Fibroblast of pulmonary artery (primary cell): ENCODE measurements at regions not wholly inside any gene's neighbourhood (a gene's known extent, or its start where the extent isn't known, plus 50 kb on each side); places are given as distances from the start of the nearest gene placed in this dataset.
"Not testable (repeated sequence)": the region's sequence is repeated elsewhere in the genome, so short reads cannot be mapped to it uniquely, and the experiment has no call there.

ENCODE experiments used
- DNase-seq: peaks from one replicate; pipeline ENCODE4 v3.0.0-alpha.2; 2010; ENCODE audit warnings: low read depth
- H3K4me3 ChIP-seq: replicated peaks from 2 replicates; pipeline ENCODE4 v1.5.1; 2011; ENCODE audit warnings: low read depth, mild to moderate bottlenecking, control low read depth, low read length, moderate library complexity
- CTCF ChIP-seq: IDR thresholded peaks from 2 replicates; pipeline ENCODE4 v1.5.1; 2011; ENCODE audit warnings: mild to moderate bottlenecking, control low read depth, low read length, inconsistent platforms; ENCODE audit errors: missing control alignments

GRCh38 chr4:40681600-40681999 is 51.9 kb upstream of the RBM47 start:
- no peak for TF ChIP-seq CTCF
- H3K4me3 ChIP-seq: no peak overlapping the region
- no peak for DNase-seq

DNA sequence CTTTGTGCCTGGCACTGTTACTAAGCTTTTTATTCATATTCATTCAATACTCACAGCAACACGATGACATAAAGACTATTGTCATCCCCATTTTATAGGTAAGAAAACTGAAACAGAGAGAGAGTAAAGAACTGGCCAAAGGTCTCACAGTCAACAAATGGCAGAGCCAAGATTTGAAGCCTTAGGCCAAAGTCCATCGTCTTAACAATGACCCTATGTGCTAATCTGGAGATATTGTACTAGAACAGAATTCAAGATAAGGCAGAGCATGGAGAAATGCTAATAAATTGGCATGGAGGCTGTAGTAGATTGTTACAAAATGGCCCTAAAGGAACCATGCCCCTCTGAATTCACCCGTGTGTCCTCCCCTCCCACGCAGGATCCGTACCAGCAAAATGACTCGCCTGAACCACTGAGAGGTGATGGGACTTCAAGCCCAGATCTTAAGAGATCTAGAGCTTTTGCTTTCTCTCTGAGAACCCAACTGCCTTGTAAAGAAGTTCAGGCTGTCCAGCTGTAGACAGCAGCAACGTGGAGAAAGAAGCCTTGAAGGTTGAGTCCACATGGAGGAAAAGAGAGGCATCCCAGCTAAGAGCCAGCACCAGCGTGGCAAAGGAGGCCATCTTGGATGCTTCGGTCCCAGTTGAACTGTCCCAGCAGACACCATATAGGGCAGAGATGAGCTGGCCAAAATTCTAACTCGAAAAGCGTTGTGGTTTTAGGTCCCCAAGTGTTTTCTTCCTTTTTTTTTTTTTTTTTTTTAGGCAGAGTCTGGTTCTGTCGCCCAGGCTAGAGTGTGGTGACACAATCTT is 52.8 kb upstream of the RBM47 start:
- no peak for TF ChIP-seq CTCF
- no peak for DNase-seq

DNA sequence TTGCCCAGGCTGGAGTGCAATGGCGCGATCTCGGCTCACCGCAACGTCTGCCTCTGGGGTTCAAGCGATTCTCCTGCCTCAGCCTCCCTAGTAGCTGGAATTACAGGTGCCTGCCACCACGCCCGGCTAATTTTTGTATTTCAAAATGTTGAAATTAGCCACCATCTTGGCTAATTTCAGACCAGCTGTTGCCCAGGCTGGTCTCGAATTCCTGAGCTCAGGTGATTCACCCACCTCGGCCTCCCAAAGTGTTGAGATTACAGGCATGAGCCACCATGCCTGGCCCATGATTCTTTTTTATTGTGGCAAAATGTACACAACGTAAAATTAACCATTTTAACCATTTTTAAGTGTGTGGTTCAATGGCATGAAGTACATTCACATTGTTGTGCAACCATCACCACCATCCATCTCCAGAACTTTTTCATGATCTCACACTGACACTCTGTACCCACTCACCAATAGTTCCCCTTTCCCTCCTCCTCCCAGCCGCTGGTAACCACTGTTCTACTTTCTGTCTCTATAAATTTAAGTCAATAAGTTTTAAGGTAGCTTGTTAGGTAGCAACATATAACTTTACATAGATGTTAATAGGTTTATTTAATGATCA is 54.0 kb upstream of the RBM47 start:
- not testable (repeated sequence) for DNase-seq, H3K4me3 ChIP-seq

More for the DNA sequence above, 52.8 kb upstream of the RBM47 start:
- no peak overlapping the region for H3K4me3 ChIP-seq

GRCh38 chr4:40684404-40684803 is 54.7 kb upstream of the RBM47 start:
- no peak for DNase-seq
- TF ChIP-seq CTCF: no peak
- no peak overlapping the region for H3K4me3 ChIP-seq

DNA sequence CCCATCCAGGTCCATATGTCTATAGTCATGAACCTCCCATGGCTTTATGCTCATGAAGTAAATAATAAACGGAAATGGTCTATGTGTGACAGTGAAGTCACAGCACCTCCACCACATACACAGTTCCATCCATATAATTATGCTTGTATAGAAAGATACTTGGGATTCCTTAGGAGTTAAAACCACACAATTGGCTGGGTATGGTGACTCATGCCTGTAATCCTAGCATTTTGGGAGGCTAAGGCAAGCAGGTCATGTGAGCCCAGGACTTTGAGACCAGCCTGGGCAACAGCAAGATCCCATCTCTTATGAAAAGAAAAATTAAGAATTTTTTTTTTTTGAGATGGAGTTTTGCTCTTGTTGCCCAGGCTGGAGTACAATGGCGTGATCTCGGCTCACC is 55.6 kb upstream of the RBM47 start:
- TF ChIP-seq CTCF: no peak
- DNase-seq: peak; percentile 48
- no peak overlapping the region for H3K4me3 ChIP-seq

- no peak for DNase-seq
- TF ChIP-seq CTCF: no peak
- no peak overlapping the region for H3K4me3 ChIP-seq
Observed at GRCh38 chr4:40686081-40686913, 56.6 kb upstream of the RBM47 start.

DNA sequence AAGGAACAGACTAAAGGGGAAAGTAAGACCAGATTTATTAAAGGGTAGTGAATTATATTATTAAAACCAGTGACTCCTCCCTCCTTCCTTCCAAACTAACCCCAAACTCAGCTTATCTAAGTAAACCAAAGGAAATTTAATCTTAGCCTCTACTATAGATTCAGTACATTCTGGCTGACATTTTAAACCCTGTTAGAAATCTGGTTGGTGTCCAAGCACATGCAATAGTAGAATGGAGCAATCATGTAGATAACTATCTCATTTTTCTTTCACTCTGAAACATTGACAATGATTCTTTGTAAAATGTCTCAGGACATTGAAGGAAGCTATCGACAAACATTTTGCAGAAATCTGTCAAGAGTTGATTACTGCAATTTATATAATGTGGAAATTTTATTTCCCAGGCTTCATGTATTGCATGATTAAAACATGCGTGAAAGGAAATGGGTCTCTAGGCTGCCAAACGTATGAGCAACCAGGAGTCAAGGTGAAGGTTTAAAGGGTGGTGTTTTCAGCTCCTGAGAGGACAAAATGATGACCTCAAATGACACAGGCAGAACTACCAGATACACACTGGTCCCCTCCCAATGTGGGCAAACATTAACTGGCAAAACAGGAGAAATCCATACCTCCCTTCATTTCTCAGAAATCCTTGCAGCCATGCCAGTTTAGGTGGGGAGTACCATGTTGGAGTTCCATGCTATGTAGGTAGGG is 58.2 kb upstream of the RBM47 start:
- DNase-seq: peak; percentile 42
- no peak overlapping the region for H3K4me3 ChIP-seq
- no peak for TF ChIP-seq CTCF
